SU-DHL-6 (cell line): ENCODE measurements at regions not wholly inside any gene's neighbourhood (a gene's known extent, or its start where the extent isn't known, plus 50 kb on each side); places are given as distances from the start of the nearest gene placed in this dataset.

Source experiments
- EZH2phosphoT487 ChIP-seq: fragments of 200-600 bp; sonication (generic), shearing (Covaris generic); conservative IDR thresholded peaks from 2 replicates; pipeline ENCODE4 v1.6.1; 2018; ENCODE audit warnings: mild to moderate bottlenecking, antibody characterized with exemption, low read length, moderate library complexity, mixed read lengths
- TF ChIP-seq, protein P1 (sequence below): fragments of 200-600 bp; sonication (generic); IDR thresholded peaks from one replicate; pipeline ENCODE4 v1.5.1; 2017; ENCODE audit warnings: antibody characterized with exemption, mild to moderate bottlenecking, low read length, moderate library complexity; ENCODE audit not compliant: insufficient read depth, poor library complexity, severe bottlenecking

DNA sequence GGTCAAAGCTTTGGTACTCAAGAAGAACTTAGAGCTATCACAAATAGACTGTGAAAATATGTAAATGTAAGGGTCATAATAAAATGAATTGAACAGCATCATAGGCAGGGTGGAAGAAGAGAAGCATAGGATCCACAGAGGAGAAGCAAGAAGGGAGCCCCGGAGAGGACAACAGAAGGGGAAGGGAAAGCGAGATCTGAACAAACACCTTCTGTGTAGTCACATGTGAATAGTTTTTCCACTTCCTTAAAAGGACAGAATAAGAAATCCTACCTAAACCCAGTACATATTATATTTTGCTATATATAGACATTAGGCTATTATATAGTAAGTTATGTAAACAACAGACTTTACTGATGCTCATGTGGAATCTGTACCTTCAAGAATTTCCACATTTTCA is 160.2 kb downstream of the DKK1 start:
- TF ChIP-seq, protein P1, sequence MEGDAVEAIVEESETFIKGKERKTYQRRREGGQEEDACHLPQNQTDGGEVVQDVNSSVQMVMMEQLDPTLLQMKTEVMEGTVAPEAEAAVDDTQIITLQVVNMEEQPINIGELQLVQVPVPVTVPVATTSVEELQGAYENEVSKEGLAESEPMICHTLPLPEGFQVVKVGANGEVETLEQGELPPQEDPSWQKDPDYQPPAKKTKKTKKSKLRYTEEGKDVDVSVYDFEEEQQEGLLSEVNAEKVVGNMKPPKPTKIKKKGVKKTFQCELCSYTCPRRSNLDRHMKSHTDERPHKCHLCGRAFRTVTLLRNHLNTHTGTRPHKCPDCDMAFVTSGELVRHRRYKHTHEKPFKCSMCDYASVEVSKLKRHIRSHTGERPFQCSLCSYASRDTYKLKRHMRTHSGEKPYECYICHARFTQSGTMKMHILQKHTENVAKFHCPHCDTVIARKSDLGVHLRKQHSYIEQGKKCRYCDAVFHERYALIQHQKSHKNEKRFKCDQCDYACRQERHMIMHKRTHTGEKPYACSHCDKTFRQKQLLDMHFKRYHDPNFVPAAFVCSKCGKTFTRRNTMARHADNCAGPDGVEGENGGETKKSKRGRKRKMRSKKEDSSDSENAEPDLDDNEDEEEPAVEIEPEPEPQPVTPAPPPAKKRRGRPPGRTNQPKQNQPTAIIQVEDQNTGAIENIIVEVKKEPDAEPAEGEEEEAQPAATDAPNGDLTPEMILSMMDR = no peak
- TF ChIP-seq EZH2phosphoT487 = no peak
